ENCODE measurements at regions not wholly inside any gene's neighbourhood (a gene's known extent, or its start where the extent isn't known, plus 50 kb on each side); places are given as distances from the start of the nearest gene placed in this dataset.
"Not testable (repeated sequence)": the region's sequence is repeated elsewhere in the genome, so short reads cannot be mapped to it uniquely, and the experiment has no call there.

- no peak for DNase-seq
Observed at GRCh38 chr9:78678877-78679276, 382.0 kb downstream of the PSAT1 start.

DNA sequence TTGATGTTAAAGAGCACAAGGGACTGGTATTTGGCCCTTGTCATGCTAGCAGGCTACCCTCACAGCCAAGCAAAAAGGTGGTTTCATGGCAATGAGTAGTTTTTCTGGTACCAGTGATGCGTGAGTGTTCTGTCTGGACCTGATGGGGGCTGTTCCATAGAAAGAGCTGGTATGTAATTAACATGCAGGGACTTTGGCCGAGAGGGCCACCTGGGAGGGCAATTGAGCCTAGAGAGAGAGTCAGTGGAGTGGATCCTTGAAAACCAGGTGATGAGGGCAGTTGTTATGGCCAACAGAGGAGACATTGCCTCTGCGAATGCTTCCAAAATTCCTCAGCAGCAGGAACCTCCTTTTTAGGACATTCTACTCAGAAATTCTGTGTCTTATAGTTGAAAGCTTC lies 383.3 kb downstream of the PSAT1 start:
- DNase-seq = no peak

GRCh38 chr9:78682216-78682615 lies 385.3 kb downstream of the PSAT1 start:
- DNase-seq = no peak

GRCh38 chr9:78685471-78685870 lies 388.5 kb downstream of the PSAT1 start:
- DNase-seq = no peak

DNA sequence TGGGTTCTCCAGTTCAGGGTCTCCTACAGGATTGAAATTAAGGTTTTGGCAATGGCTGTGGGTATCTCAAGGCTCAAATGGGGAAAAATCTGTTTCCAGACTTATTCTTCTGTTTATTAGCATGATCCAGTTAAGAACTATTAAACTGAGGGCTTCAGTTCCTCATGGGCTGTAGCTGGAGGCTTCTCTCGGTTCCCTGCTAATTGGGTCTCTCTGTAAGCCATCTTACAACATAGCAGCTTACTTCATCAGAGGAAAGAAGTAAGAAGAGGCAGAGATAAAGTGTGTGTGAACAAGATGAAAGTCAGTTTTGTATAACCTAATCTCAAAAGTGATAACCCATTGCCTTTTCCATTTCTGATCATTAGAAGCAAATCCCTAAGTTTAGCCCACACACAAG lies 391.9 kb downstream of the PSAT1 start:
- DNase-seq = no peak

DNA sequence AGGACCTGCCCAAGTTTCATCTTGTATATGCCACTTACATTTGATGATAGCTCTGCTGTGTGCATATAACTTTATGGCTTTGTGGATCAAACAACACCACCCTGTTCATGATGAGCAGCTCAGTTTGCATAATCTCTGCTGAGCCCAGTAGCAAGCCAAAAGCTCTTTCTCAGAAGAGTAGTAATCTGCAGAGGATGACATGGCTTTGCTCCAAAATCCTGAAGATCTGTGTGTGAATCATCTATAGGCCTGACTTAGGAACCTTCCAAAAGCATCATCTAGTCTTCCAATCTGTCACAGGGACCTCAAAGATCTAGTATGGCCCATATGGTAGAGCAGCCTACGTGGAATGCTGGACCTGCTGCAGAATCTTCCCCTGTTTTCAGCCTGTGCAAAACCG lies 394.6 kb downstream of the PSAT1 start:
- no peak for DNase-seq

DNA sequence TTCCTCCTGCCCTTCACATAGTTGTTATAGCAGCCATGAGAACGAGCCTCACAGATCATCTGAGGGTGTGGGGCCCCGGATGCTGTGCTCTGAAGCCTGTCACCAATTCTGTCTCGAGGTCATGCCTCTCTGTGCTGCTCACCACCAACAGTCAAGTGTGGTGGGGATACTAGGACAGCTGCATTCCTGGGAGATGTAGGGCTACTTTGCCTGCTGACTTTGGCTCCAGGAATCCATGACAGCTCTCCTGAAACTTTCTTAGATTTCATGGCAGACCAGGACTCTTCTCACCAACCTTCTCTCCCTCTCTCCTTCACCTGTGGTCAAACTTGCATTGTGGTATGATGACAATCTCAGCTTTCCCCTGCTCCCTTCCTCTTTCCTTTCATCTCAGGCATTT lies 395.9 kb downstream of the PSAT1 start:
- DNase-seq = no peak

- no peak for DNase-seq
Observed at GRCh38 chr9:78694974-78695373, 398.0 kb downstream of the PSAT1 start.

DNA sequence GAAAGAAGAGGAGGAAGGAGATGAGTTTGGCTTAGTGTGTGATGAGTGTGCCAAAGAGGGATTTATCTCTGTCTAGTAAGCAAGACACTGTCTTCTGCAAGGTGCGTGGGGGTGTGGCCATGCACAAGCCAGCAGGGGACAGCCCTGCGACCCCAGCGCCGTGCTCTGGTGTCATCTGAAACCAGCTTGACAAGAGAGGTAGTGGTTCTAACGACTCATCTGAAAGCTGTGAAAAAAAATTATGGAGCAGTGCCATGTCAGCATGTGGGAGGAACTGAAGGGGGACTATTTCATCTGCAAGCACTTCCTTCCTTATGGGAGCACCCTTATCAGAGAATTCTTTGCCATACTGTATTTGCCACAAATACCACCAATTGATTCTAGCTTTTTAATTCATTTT lies 398.6 kb downstream of the PSAT1 start:
- no peak for DNase-seq

- DNase-seq = no peak
Observed at GRCh38 chr9:78697618-78698017, 400.7 kb downstream of the PSAT1 start.

GRCh38 chr9:78698371-78698770 lies 401.4 kb downstream of the PSAT1 start:
- no peak for DNase-seq

DNA sequence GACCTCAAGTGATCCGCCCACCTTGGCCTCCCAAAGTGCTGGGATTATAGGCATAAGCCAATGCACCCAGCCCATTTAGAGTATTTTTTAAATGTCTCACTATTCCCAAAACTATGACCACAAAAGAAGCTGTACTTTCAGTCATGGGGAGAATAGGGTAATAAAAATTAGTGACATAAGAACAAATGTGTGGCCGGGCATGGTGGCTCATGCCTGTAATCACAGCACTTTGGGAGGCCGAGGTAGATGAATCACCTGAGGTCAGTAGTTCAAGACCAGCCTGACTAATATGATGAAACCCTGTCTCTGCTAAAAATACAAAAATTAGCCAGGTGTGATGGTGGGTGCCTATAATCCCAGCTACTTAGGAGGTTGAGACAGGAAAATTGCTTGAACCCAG lies 402.3 kb downstream of the PSAT1 start:
- not testable (repeated sequence) for DNase-seq

GRCh38 chr9:78704153-78704552 lies 407.2 kb downstream of the PSAT1 start:
- DNase-seq = not testable (repeated sequence)

DNA sequence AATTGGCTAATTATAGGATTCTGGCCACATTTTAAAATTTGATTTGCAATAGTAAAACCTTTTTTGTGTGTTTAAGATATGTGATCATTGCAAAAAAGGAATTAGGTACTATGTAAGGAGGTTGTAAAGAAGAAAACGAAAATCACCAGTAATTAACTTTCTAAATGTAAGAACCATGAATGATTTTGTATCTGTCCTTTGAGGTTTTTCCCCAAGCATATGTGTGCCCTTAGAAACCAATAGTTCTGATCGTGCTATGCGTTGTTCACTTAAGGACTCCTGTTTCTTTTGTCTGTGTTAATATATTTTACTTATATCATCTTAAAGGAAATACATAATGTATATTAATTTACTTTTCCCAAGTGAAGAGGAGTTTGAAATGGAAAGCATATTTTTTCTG lies 410.2 kb downstream of the PSAT1 start:
- DNase-seq = no peak

DNA sequence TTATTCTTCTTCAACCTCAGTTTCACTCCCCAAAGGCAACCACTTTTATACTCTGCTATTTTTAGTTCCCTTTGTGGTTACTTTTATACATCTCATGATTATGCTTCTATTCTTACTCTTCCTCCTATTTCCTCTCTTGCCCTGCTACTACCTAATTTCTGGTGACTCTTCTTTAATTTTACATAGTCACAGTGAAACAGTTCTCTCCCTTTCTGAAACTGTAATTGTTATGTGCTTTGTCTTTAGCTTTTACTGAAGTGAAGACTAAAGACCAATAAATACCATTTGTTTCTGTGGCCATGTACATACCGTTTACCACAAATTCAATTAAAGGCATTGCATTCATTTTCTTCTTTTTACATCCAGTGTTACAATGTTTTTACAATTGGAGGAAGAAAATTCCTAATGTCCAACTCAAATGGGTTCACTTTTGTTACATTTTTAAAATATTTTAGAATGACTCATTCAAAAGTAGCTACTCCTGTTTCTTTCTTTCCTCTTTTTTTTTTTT lies 410.6 kb downstream of the PSAT1 start:
- no peak for DNase-seq

DNA sequence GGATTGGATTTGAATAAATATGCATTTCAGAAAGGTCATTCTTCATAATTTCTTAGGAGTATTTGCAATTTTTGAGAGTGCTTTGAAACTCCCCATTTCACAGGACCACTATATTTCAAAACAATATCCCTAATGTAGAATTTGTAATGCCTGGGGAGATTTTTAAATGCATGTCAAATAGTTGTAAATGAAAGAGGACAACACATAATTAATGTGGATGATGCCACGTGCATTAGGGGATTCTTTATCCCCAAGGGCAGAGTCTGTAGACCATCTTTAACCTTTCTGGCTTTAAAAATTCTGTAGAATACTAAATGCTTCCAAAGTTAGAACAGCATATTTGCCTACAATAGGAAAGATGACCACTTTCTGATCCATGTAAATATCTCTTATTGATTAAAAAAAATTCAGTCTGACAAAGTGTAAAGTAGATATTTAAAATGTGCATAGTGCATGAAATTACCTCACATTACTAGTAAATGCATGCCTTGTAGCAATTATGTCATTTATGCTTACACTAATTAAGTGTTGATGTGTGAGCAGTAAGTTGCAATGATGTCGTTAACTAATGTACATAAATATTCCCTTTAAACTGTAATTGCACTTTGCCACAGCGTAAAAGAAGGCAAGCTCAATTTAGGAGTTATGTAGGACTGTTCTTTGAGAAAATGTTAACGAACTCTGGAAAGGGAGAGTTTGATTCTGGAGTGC lies 416.1 kb downstream of the PSAT1 start:
- DNase-seq = no peak

GRCh38 chr9:78713614-78714405 lies 416.9 kb downstream of the PSAT1 start:
- no peak for DNase-seq

DNA sequence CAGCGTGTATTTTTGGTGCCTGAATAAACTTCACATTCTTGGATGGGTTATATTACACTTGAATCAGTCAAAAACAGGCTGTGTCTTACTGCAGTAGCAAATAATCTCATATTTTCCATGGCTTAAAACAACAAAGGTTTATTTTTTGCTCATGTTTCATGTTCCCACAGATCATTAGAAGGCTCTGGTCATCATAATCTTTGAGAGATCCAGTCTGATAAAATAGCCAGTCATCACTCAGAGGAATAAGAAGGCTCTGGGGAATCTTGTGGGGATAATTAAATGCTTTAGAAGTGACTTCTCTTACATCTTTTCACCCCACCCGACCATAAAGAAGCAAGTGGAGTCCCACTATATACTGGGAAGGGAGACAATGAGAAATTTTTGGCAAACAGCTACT lies 417.7 kb downstream of the PSAT1 start:
- no peak for DNase-seq

DNA sequence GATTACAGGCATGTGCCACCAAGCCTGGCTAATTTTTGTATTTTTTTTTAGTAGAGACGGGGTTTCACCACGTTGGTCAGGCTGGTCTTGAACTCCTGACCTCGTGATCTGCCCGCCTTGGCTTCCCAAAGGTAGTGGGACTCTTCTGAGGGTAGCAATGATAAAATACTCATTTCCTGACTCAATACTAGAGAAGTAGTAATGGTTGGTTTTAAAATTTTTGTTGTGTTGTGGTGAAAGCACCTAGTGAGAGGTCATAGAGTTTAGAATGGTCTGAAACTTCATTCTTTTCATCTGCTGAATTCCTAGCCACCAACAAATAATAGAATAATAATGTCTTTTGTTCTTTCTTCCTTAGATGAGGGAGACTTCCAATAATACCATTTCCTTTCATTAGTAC lies 422.1 kb downstream of the PSAT1 start:
- not testable (repeated sequence) for DNase-seq

DNA sequence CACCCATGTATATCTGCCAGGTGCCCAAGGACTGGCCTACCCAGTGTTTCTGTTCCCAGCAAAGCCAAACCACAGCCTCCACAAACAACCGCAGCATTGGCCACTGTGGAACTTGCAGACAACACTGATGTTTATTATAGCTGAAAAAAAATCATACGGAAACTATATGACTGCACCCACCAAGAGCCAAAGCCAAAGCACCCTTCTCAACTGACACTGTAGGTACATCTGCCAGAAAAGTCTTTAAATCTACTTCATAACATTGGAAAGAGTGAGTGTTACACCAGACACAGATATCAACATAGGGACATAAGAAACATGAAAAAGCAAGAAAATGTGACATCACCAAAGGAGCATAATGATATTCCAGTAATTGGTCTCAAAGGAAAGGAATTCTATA lies 428.0 kb downstream of the PSAT1 start:
- no peak for DNase-seq

DNA sequence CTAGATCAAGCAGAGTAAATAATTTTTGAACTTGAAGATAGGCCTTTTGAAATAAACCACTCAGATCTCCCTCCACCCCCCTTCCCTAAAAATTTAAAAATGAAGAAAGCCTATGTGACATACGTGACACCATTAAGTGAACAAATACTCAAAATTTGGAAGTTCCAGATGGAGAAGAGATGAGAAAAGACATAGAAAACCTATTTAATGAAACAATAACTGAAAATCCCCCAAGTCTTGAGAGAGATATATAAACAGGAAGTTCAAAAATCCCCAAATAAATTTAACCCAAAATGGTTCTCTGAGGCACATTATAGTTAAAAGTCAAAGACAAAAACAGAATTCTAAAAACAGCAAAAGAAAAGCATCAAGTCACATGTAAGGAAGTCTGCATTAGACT lies 428.6 kb downstream of the PSAT1 start:
- DNase-seq = no peak

GRCh38 chr9:78745331-78745730 lies 448.4 kb downstream of the PSAT1 start:
- DNase-seq = no peak

DNA sequence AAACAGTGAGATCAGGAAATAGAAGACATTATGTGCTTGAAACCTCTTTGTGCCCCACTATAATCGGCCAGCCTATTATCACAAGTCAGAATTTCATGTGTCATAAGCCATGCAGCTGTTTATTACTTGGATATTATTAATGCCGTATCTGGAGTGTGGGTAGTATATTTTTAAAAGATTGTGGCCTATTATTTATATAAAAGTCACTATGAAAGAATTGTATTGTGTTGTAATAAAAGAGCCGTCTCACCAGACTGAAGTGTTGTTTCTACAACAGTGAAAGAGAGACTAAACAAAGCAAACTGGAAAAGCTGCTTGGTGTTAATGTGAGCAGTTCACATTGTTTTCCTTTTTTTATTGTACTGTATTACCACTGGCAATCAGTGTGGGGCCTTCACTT lies 449.1 kb downstream of the PSAT1 start:
- no peak for DNase-seq

GRCh38 chr9:78753039-78753438 lies 456.1 kb downstream of the PSAT1 start:
- no peak for DNase-seq

All from activated effector memory CD4-positive, alpha-beta T cell treated with anti-CD3 and anti-CD28 coated beads, Interleukin-2, amount 50 U/mL, for 16 hours (primary cell).